D721Med (cell line): ENCODE measurements at regions not wholly inside any gene's neighbourhood (a gene's known extent, or its start where the extent isn't known, plus 50 kb on each side); places are given as distances from the start of the nearest gene placed in this dataset.

ENCODE experiments used
- DNase-seq: peaks from one replicate; pipeline ENCODE4 v3.0.0; 2011; ENCODE audit warnings: low spot score; ENCODE audit not compliant: insufficient read length
- FAIRE-seq: peaks from 2 replicates; lab custom pipeline; 2011; peaks lifted over from hg19 to GRCh38; lab: Jason Lieb, UNC
- TF ChIP-seq, protein P1 (sequence below): IDR thresholded peaks from 2 replicates; pipeline ENCODE4 v1.5.1; 2012; ENCODE audit warnings: mild to moderate bottlenecking, control low read depth; ENCODE audit not compliant: insufficient read depth; ENCODE audit errors: missing control alignments

DNA sequence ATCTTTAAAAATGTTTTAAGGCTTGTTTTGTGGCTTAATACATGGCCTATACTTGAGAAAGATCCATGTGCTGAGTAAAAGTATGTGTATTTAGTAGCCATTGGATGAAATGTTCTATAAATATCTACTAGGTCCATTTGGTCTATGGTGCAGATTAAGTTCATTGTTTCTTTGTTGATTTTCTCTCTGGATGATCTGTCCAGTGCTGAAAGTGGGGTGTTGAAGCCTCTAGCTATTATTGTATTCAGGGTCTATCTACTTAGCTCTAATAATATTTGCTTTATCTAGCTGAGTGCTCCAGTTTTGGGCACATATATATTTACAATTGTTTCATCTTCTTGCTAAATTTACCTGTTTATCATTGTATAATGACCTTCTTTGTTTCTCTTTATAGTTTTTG lies 272.2 kb upstream of the NR4A3 start:
- TF ChIP-seq, protein P1, sequence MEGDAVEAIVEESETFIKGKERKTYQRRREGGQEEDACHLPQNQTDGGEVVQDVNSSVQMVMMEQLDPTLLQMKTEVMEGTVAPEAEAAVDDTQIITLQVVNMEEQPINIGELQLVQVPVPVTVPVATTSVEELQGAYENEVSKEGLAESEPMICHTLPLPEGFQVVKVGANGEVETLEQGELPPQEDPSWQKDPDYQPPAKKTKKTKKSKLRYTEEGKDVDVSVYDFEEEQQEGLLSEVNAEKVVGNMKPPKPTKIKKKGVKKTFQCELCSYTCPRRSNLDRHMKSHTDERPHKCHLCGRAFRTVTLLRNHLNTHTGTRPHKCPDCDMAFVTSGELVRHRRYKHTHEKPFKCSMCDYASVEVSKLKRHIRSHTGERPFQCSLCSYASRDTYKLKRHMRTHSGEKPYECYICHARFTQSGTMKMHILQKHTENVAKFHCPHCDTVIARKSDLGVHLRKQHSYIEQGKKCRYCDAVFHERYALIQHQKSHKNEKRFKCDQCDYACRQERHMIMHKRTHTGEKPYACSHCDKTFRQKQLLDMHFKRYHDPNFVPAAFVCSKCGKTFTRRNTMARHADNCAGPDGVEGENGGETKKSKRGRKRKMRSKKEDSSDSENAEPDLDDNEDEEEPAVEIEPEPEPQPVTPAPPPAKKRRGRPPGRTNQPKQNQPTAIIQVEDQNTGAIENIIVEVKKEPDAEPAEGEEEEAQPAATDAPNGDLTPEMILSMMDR = no peak
- FAIRE-seq = no peak
- DNase-seq = no peak

DNA sequence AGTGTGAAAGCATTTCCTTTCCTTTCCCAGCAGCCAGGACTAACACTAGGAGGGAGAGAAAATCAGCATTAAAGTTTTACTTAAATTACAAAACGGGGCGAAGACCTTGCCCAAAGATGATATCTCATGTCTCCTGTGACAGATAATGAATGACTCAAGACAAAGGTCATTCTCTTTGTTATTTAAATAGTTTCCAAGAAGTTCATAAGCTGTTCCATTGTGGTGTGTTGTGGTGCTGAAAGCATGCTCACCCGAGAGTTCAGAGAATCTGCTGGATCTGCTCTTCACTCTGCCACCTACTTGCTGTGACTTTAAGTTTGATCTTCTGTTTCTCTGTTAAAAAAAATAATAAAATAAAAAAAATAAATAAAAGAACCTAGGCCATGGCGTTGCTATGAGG lies 265.9 kb upstream of the NR4A3 start:
- FAIRE-seq (no peak), DNase-seq (no peak)
- TF ChIP-seq, protein P1 = no peak

DNA sequence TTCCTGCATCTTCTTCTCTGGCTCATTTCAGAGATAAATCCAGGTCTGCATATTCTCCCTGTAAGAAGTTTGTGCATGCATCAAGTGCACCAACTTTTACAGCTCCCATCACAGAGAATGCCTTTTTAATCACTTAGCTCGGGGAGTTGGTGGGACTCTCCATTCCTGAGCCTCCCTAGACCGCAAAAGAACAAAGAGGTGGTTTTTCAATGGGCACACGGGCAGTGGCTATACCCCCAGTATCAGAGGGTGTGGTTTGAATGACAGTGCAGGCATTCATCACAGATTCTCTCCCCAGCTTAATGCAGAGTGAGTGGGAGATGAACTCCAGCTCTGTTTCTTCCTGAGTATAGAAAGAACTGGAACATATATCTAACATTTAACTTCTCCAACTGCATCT lies 264.7 kb upstream of the NR4A3 start:
- FAIRE-seq = no peak
- no peak for DNase-seq
- TF ChIP-seq, protein P1 = no peak

DNA sequence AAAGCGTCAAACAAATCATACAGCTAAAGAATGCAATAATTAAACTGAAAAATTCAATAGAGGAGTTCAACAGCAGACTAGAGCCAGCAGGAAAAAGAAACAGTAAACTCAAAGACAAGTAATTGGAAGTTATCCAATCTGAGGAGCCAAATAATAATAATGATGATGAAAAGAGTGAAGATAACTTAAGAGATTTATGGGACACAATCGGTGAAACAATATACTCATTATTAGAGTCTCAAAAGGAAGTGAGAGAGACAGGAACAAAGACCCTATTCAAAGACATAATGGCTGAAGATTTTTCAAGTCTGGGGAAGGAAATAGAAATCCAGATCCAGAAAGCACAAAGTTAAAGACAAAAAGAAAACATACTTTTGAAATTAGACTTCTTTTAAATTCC lies 263.9 kb upstream of the NR4A3 start:
- FAIRE-seq (no peak), DNase-seq (no peak)
- TF ChIP-seq, protein P1 = no peak

DNA sequence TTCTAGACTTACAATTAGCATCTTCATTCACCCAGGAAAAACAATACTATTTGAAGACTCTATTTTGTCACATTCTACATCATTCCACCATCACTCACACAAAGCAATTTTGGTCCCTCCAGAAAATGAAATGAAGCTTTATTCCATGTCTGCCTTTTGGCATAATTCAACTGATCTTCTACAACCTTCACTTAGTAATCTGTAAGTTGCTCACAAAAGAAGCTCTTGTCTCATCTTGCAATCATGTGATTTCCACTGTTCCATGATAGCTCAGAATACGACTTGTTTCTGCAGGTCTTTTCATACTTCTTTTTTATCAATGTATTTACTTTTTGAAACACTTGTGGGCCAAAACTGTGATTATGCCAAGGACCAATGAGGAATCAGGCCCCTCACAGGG lies 261.9 kb upstream of the NR4A3 start:
- DNase-seq = no peak
- TF ChIP-seq, protein P1 = no peak
- FAIRE-seq = no peak

DNA sequence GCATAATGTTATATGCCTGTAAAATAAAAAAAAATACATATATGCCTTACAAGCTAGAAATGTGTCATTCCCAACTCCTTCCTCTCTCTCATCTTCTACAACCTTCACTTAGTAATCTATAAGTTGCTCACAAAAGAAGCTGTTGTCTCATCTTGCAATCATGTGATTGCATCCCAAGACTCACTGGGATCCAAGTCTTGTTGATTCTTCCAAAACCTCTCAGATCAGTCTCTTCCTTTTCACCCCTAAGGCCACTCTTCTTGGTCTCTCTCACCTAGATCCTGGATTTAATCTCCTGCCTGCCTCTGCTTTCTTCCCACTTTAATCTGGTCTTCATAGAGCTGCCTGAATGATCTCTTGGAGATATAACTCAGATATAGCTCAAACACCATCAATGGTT lies 261.1 kb upstream of the NR4A3 start:
- TF ChIP-seq, protein P1 = no peak
- FAIRE-seq (no peak), DNase-seq (no peak)

DNA sequence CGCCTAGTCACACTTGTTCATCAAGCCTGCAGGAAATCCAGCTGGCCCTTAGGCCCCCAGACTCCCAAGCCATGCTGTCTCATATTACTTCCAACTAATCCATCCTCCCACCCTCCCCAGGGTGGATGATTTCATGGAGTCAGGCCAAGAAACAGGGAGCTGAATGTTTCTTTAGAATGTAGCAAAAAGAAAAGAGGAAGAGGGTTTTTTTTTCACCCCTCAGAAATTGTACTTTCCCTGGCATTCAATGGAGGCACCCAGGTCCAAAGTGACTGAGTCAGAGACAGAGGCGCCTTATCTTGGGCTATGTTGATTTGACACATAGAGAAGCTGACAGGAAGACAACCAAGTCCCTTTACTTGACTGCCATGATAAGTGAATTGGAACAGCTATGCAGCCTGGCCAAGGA lies 260.2 kb upstream of the NR4A3 start:
- DNase-seq (no peak), FAIRE-seq (no peak)
- TF ChIP-seq, protein P1 = no peak
